Smooth muscle cell (in vitro differentiated cells): ENCODE measurements at regions not wholly inside any gene's neighbourhood (a gene's known extent, or its start where the extent isn't known, plus 50 kb on each side); places are given as distances from the start of the nearest gene placed in this dataset.
A peak's percentile ranks its signal among the peaks of the same experiment; 100 is the strongest.

Experiments
- DNase-seq: peaks from one replicate; lab custom pipeline; 2025; ENCODE audit not compliant: unreplicated experiment; lab: John Stamatoyannopoulos, UW
- H2AFZ ChIP-seq: fragments of 200-600 bp; sonication (generic); 2 replicates; pipeline ENCODE4 v1.6.0; 2016; ENCODE audit warnings: antibody characterized with exemption, low read depth, mild to moderate bottlenecking
- H3F3A ChIP-seq: fragments of 200-600 bp; sonication (generic); 2 replicates; pipeline ENCODE4 v1.6.0; 2017; ENCODE audit warnings: antibody characterized with exemption, low read depth
- H3K27ac ChIP-seq: fragments of 200-600 bp; sonication (generic); 2 replicates; pipeline ENCODE4 v1.5.1; 2016; ENCODE audit warnings: low read depth, mild to moderate bottlenecking
- H3K27me3 ChIP-seq: fragments of 200-600 bp; sonication (generic); 2 replicates; pipeline ENCODE4 v1.6.1; 2016; ENCODE audit warnings: low read depth, mild to moderate bottlenecking
- H3K36me3 ChIP-seq: fragments of 200-600 bp; sonication (generic); 2 replicates; pipeline ENCODE4 v1.5.1; 2016; ENCODE audit warnings: low read depth
- H3K4me1 ChIP-seq: fragments of 200-600 bp; sonication (generic); 2 replicates; pipeline ENCODE4 v1.5.1; 2016; ENCODE audit warnings: low read depth
- H3K4me2 ChIP-seq: fragments of 200-600 bp; sonication (generic); 2 replicates; pipeline ENCODE4 v1.6.0; 2016; ENCODE audit warnings: mild to moderate bottlenecking
- H3K4me3 ChIP-seq: fragments of 200-600 bp; sonication (generic); 2 replicates; pipeline ENCODE4 v1.5.1; 2016; ENCODE audit warnings: mild to moderate bottlenecking
- H3K79me2 ChIP-seq: fragments of 200-600 bp; sonication (generic); 2 replicates; pipeline ENCODE4 v1.6.0; 2016; ENCODE audit warnings: low read depth, mild to moderate bottlenecking
- H3K9ac ChIP-seq: fragments of 200-600 bp; sonication (generic); 2 replicates; pipeline ENCODE4 v1.6.0; 2016; ENCODE audit warnings: low read depth
- H3K9me3 ChIP-seq: fragments of 200-600 bp; sonication (generic); replicated peaks from 2 replicates; pipeline ENCODE4 v1.5.1; 2016; ENCODE audit warnings: low read depth
- H4K20me1 ChIP-seq: fragments of 200-600 bp; sonication (generic); 2 replicates; pipeline ENCODE4 v1.6.0; 2016; ENCODE audit warnings: low read depth
- WGBS: methylation state at CpG from one replicate; pipeline ENCODE4 v1.1.7; 2016; ENCODE audit warnings: low lambda C conversion rate; 5-methylcytosine and 5-hydroxymethylcytosine counted together
- TF ChIP-seq, protein P1 (sequence below): fragments of 200-600 bp; sonication (generic); IDR thresholded peaks from 2 replicates; pipeline ENCODE4 v1.5.1; 2017; ENCODE audit warnings: borderline replicate concordance, mild to moderate bottlenecking, antibody characterized with exemption; ENCODE audit not compliant: insufficient read depth, poor library complexity, severe bottlenecking

DNA sequence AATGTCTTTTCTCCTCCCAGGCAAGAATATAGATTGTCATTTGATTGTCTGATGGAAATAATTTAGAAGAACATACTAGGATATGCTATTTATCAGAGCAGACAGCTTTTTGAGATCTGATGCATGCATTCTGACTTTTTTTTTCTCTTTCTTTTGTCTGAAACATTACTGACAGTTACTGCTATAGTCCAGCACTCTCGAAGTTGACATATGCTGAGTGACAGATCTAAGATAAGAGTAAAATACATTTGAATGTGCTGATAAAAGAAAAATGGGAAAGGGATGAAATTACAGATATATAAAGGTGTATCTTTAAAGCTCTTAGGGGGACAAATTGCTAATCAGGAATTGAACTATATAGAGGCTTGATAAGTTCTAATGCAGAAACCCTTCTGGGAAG, 753.8 kb upstream of the TENM4 start:
- no peaks in the 10 kb centered on the region for H3F3A ChIP-seq
- WGBS, result 66% methylated on average over 1 of the region's 1 CpG
- H2AFZ ChIP-seq, result no peak overlapping the region
- H3K79me2 ChIP-seq, result no peaks in the 10 kb centered on the region
- TF ChIP-seq, protein P1, sequence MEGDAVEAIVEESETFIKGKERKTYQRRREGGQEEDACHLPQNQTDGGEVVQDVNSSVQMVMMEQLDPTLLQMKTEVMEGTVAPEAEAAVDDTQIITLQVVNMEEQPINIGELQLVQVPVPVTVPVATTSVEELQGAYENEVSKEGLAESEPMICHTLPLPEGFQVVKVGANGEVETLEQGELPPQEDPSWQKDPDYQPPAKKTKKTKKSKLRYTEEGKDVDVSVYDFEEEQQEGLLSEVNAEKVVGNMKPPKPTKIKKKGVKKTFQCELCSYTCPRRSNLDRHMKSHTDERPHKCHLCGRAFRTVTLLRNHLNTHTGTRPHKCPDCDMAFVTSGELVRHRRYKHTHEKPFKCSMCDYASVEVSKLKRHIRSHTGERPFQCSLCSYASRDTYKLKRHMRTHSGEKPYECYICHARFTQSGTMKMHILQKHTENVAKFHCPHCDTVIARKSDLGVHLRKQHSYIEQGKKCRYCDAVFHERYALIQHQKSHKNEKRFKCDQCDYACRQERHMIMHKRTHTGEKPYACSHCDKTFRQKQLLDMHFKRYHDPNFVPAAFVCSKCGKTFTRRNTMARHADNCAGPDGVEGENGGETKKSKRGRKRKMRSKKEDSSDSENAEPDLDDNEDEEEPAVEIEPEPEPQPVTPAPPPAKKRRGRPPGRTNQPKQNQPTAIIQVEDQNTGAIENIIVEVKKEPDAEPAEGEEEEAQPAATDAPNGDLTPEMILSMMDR, result no peak
- H3K36me3 ChIP-seq, result no peaks in the 10 kb centered on the region
- H4K20me1 ChIP-seq, result no peaks in the 10 kb centered on the region
- no peak overlapping the region for H3K27ac ChIP-seq
- DNase-seq, result no peak
- H3K9ac ChIP-seq, result no peak overlapping the region
- H3K4me3 ChIP-seq, result no peak overlapping the region
- no peaks in the 10 kb centered on the region for H3K9me3 ChIP-seq
- H3K4me1 ChIP-seq, result no peaks in the 10 kb centered on the region
- no peak overlapping the region for H3K4me2 ChIP-seq
- no peaks in the 10 kb centered on the region for H3K27me3 ChIP-seq

DNA sequence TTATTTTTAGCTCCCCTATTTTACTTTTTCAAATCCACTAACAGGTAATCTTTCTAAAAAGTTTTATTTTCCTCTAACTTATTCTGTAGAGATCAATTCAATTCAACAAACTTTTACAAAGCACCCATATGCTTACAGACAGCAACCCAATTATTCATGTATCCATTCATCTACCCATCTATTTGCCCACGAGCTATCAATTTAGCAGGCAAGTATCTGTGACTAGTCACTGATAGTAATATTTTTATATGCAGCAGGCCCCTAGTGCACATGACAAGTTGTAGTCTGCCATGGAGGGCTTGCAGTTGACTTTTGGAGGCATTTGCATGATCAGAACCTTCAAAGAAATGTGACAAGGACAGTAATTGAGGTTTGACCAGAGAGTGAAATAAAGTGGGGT, 753.2 kb upstream of the TENM4 start:
- Histone ChIP-seq H3K9me3 (no peaks in the 10 kb centered on the region), H3K4me3 (no peak overlapping the region), H3K36me3 (no peaks in the 10 kb centered on the region), H3F3A (no peaks in the 10 kb centered on the region), H3K27me3 (no peaks in the 10 kb centered on the region), H3K9ac (no peak overlapping the region), H3K4me1 (no peaks in the 10 kb centered on the region), H3K27ac (no peak overlapping the region), H3K4me2 (no peak overlapping the region), H4K20me1 (no peaks in the 10 kb centered on the region), H2AFZ (no peak overlapping the region), H3K79me2 (no peaks in the 10 kb centered on the region)
- DNase-seq, result no peak
- 87% methylated on average over 1 of the region's 1 CpG for WGBS
- TF ChIP-seq, protein P1, result no peak

DNA sequence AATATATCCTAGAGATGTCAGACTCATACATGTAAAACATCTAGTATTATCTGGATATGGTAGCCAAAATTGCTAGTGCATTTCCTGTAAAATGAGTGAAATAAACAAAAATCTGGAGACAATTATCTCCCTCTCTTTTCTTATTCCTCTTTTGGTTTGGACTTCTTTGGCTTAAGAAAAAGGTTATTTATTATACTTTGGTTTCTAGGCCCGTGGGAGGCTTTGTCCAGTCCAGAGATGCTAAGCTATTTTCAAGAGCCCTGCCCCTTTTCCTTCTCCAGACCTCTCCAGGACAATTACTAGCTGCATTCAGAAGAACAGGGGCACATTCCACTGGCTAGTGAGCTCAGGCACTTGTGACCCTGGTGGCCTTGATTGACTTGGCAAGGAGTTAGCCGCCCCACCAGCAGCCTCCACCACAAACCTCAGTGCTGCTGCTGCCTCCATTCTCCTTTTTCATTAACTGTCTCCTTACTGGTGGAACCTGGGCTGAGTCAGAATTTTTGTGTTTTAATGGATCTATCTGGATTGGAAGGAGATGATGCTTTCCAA, 747.3 kb upstream of the TENM4 start:
- Histone ChIP-seq H3K27me3 (no peaks in the 10 kb centered on the region), H3K36me3 (no peaks in the 10 kb centered on the region), H3F3A (peaks cover 2% of the 10 kb centered on the region), H4K20me1 (no peaks in the 10 kb centered on the region), H3K4me2 (no peak overlapping the region), H3K4me3 (no peak overlapping the region), H2AFZ (no peak overlapping the region), H3K79me2 (no peaks in the 10 kb centered on the region), H3K9ac (no peak overlapping the region), H3K4me1 (peaks cover 2% of the 10 kb centered on the region), H3K27ac (no peak overlapping the region), H3K9me3 (no peaks in the 10 kb centered on the region)
- TF ChIP-seq, protein P1, result no peak
- WGBS, result 89% methylated on average over 2 of the region's 2 CpGs
- no peak for DNase-seq

DNA sequence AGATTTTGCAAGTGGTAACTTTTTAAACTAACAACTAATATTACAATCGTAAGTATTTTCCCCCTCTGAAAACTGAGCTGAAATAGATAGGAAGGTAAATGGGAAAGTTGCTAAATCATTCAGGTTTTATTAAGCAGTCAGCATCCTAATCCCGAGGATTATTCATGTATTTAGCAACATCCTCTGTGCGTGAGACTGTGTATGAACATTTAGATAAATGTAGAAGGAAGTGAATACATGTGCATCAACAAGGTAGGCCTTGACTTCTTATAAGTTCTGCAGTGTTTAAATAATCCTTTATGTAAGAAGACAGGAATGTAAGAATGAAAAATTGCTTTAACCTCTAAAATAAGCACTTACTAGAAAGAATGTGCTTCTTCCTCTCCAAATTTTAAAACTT, 745.9 kb upstream of the TENM4 start:
- no peak overlapping the region for H3K27ac ChIP-seq
- H3K27me3 ChIP-seq, result no peaks in the 10 kb centered on the region
- no peak for DNase-seq
- no peaks in the 10 kb centered on the region for H4K20me1 ChIP-seq
- H3K4me3 ChIP-seq, result no peak overlapping the region
- H3K79me2 ChIP-seq, result no peaks in the 10 kb centered on the region
- H3K4me1 ChIP-seq, result peaks cover 3% of the 10 kb centered on the region
- H3K4me2 ChIP-seq, result peak overlapping the region; percentile 15
- TF ChIP-seq, protein P1, result no peak
- no peak overlapping the region for H2AFZ ChIP-seq
- H3K9ac ChIP-seq, result no peak overlapping the region
- H3K36me3 ChIP-seq, result no peaks in the 10 kb centered on the region
- no peaks in the 10 kb centered on the region for H3K9me3 ChIP-seq
- WGBS, result 61% methylated on average over 3 of the region's 3 CpGs
- H3F3A ChIP-seq, result peaks cover 5% of the 10 kb centered on the region
